Karpas-422 (cell line): ENCODE measurements at regions not wholly inside any gene's neighbourhood (a gene's known extent, or its start where the extent isn't known, plus 50 kb on each side); places are given as distances from the start of the nearest gene placed in this dataset.

Source experiments
- DNase-seq: peaks from one replicate; pipeline ENCODE4 v3.0.0-alpha.2; 2015
- H2AFZ ChIP-seq: fragments of 200-600 bp; sonication (generic); 2 replicates; pipeline ENCODE4 v1.6.1; 2014; ENCODE audit warnings: antibody characterized with exemption, low read length, mixed read lengths
- H3K27ac ChIP-seq: fragments of 200-600 bp; sonication (generic); 2 replicates; pipeline ENCODE4 v1.5.1; 2014; ENCODE audit warnings: mild to moderate bottlenecking, low read length, moderate library complexity
- H3K27me3 ChIP-seq: fragments of 200-600 bp; sonication (generic); 2 replicates; pipeline ENCODE4 v1.6.1; 2014; ENCODE audit warnings: low read length, mixed read lengths
- H3K36me3 ChIP-seq: fragments of 200-600 bp; sonication (generic); 2 replicates; pipeline ENCODE4 v1.6.1; 2014; ENCODE audit warnings: low read length, mixed read lengths; ENCODE audit not compliant: insufficient read depth
- H3K4me1 ChIP-seq: fragments of 200-600 bp; sonication (generic); 2 replicates; pipeline ENCODE4 v1.6.1; 2014; ENCODE audit warnings: mild to moderate bottlenecking, low read length, mixed read lengths
- H3K4me2 ChIP-seq: fragments of 200-600 bp; sonication (generic); 2 replicates; pipeline ENCODE4 v1.6.1; 2014; ENCODE audit warnings: low read length, low read depth, mild to moderate bottlenecking; ENCODE audit not compliant: poor library complexity, severe bottlenecking
- H3K4me3 ChIP-seq: fragments of 200-600 bp; sonication (generic); 2 replicates; pipeline ENCODE4 v1.5.1; 2014; ENCODE audit warnings: mild to moderate bottlenecking, antibody characterized with exemption, low read length, mixed read lengths
- H3K79me2 ChIP-seq: fragments of 200-600 bp; sonication (generic); 2 replicates; pipeline ENCODE4 v1.6.1; 2014; ENCODE audit warnings: mild to moderate bottlenecking, low read length, mixed read lengths
- H3K9ac ChIP-seq: fragments of 200-600 bp; sonication (generic); 2 replicates; pipeline ENCODE4 v1.6.0; 2014; ENCODE audit warnings: low read length
- H3K9me2 ChIP-seq: fragments of 200-600 bp; sonication (generic), shearing (Covaris generic); replicated peaks from 2 replicates; pipeline ENCODE4 v1.6.0; 2014; ENCODE audit warnings: mild to moderate bottlenecking, low read length, moderate library complexity; ENCODE audit not compliant: insufficient read depth
- H3K9me3 ChIP-seq: fragments of 300-700, 200-600 bp; sonication (generic); 2 replicates; pipeline ENCODE4 v1.6.1; 2014; ENCODE audit warnings: low read length, mixed read lengths
- H4K20me1 ChIP-seq: fragments of 200-600 bp; sonication (generic); 2 replicates; pipeline ENCODE4 v1.6.1; 2014; ENCODE audit warnings: mild to moderate bottlenecking, antibody characterized with exemption, low read length, low read depth; ENCODE audit not compliant: insufficient read depth

GRCh38 chr17:83174362-83175118, 95.1 kb downstream of the METRNL start:
- Histone ChIP-seq H3K27me3 (no peaks in the 10 kb centered on the region), H3K9ac (peak overlapping the region; percentile 67), H3K4me3 (peak overlapping the region; percentile 61), H3K4me2 (peak overlapping the region; percentile 93), H3K36me3 (no peaks in the 10 kb centered on the region), H3K79me2 (no peaks in the 10 kb centered on the region), H3K4me1 (peaks cover 35% of the 10 kb centered on the region), H2AFZ (peak overlapping the region; percentile 36; the same call in 1 of the 2 replicates), H3K9me2 (no peaks in the 10 kb centered on the region), H3K9me3 (no peaks in the 10 kb centered on the region), H3K27ac (peak overlapping the region; percentile 92), H4K20me1 (no peaks in the 10 kb centered on the region)
- DNase-seq, result peak; percentile 93

GRCh38 chr17:83175119-83175821, 95.9 kb downstream of the METRNL start:
- Histone ChIP-seq H3K36me3 (no peaks in the 10 kb centered on the region), H3K9me3 (no peaks in the 10 kb centered on the region), H3K9ac (peak overlapping the region; percentile 67), H3K27ac (peak overlapping the region; percentile 92), H4K20me1 (no peaks in the 10 kb centered on the region), H3K4me1 (peaks cover 35% of the 10 kb centered on the region), H3K9me2 (no peaks in the 10 kb centered on the region), H3K79me2 (no peaks in the 10 kb centered on the region), H3K27me3 (no peaks in the 10 kb centered on the region), H3K4me2 (peak overlapping the region; percentile 93), H3K4me3 (peak overlapping the region; percentile 61), H2AFZ (peak overlapping the region; percentile 36; the same call in 1 of the 2 replicates)
- DNase-seq, result peak; percentile 90

DNA sequence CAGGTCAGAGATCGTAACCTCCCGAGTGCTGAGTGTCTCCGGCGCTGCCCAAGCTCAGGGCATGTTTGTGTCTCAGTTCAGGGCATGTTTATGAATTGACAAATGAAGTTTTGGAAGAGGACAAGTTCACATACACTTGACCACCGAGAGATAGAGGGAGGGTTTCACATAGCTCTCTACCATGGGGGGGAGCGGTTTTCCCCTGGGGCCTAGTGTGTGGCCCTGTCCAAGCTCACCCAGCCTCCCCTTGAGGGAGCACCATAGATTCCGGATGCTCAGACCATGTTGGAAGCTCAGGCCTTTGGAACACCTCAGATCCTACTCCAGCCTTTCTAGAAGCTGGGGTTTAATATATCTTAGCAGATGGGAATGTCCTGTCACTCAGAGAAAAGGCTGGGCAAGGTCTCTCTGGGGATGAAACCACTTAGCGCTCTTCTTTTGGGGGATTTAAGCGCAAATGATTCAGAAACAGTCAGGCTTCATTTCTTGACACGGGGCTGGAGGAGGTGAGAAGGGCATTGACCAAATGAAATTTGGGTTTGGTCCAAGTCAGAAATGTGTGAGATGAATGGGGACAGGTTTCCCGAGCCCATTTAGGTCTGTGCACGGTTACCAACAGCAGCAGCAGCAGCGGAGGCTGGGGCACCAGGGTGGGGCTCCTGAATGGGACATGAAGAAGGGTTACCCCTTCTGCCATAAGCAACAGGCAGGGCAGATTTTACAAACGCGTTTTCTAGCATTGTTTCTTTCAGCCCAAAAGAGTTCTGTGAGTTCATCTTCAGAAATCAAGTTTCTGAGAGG, 96.6 kb downstream of the METRNL start:
- Histone ChIP-seq H3K9me2 (no peaks in the 10 kb centered on the region), H3K4me2 (peak overlapping the region; percentile 93), H3K9me3 (no peaks in the 10 kb centered on the region), H3K4me1 (peaks cover 37% of the 10 kb centered on the region), H2AFZ (peak overlapping the region; percentile 36; the same call in 1 of the 2 replicates), H3K27ac (peak overlapping the region; percentile 92), H3K9ac (peak overlapping the region; percentile 67), H4K20me1 (no peaks in the 10 kb centered on the region), H3K79me2 (no peaks in the 10 kb centered on the region), H3K4me3 (peak overlapping the region; percentile 61), H3K36me3 (no peaks in the 10 kb centered on the region), H3K27me3 (no peaks in the 10 kb centered on the region)
- no peak for DNase-seq

GRCh38 chr17:83176623-83177583, 97.5 kb downstream of the METRNL start:
- Histone ChIP-seq H3K27me3 (no peaks in the 10 kb centered on the region), H3K4me3 (no peak overlapping the region), H3K4me2 (no peak overlapping the region), H3K27ac (no peak overlapping the region), H3K4me1 (peaks cover 40% of the 10 kb centered on the region), H4K20me1 (no peaks in the 10 kb centered on the region), H3K9me3 (no peaks in the 10 kb centered on the region), H3K79me2 (no peaks in the 10 kb centered on the region), H3K36me3 (no peaks in the 10 kb centered on the region), H3K9ac (no peak overlapping the region), H2AFZ (no peak overlapping the region), H3K9me2 (no peaks in the 10 kb centered on the region)
- no peak for DNase-seq

DNA sequence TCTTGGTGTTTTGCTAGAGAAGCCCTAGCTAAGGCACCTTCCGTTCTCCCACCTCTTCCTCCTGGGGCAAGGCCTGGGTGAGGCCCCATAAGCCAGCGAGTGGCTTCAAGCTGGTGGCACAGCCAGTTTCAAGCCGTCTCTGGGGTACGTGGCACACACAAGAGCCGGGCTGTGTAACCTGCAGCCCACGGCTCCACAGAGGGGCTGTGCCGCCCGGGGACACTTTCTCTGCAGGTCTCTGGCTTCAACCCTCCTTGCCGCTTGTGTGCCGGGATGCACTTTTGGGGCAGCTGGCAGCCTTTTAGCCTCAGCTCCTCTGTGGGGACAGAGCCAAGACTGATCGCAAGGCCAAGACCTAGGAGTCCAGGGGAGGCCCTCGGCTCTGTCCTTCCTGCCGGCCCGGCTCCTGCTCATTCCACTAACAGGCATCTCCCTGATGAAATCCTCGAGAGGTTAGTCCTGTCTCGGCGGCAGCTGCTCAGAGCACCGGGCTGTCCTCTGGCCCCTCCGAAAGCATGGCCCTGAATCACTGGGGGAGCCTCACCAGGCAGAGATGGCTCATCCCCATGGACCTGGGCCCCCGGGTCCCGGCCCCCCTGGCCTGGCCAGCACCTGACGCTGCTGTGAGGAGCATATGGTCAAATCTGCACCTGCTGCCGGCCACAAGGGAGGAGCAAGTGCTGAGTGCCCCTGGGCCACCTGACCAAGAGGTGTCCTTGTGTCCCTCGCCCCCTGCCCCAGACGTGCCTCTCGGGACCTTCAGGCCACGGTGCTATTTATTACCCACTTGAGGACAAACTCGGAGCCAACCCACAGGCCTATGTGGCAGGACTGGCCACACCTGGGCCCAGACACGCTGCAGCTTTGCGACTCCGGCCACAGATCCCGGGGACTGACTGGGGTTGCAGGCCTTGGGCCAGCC, 98.5 kb downstream of the METRNL start:
- Histone ChIP-seq H2AFZ (no peak overlapping the region), H3K4me2 (no peak overlapping the region), H3K9me3 (no peaks in the 10 kb centered on the region), H3K4me3 (no peak overlapping the region), H3K79me2 (no peaks in the 10 kb centered on the region), H4K20me1 (no peaks in the 10 kb centered on the region), H3K36me3 (no peaks in the 10 kb centered on the region), H3K9me2 (no peaks in the 10 kb centered on the region), H3K27me3 (no peaks in the 10 kb centered on the region), H3K9ac (no peak overlapping the region), H3K4me1 (peaks cover 40% of the 10 kb centered on the region), H3K27ac (no peak overlapping the region)
- no peak for DNase-seq

GRCh38 chr17:83178533-83179304, 99.3 kb downstream of the METRNL start:
- H2AFZ ChIP-seq, result no peak overlapping the region
- DNase-seq, result no peak
- no peaks in the 10 kb centered on the region for H3K27me3 ChIP-seq

More at GRCh38 chr17:83178533-83179304, 99.3 kb downstream of the METRNL start:
- H3K9me3 ChIP-seq, result no peaks in the 10 kb centered on the region
- H3K36me3 ChIP-seq, result no peaks in the 10 kb centered on the region
- H3K79me2 ChIP-seq, result no peaks in the 10 kb centered on the region
- no peaks in the 10 kb centered on the region for H3K9me2 ChIP-seq
- no peak overlapping the region for H3K4me3 ChIP-seq
- H3K27ac ChIP-seq, result no peak overlapping the region
- no peak overlapping the region for H3K4me2 ChIP-seq
- H3K9ac ChIP-seq, result no peak overlapping the region
- no peaks in the 10 kb centered on the region for H4K20me1 ChIP-seq
- peaks cover 36% of the 10 kb centered on the region for H3K4me1 ChIP-seq
